HEK293T (cell line): ENCODE measurements at regions not wholly inside any gene's neighbourhood (a gene's known extent, or its start where the extent isn't known, plus 50 kb on each side); places are given as distances from the start of the nearest gene placed in this dataset.

Source experiments
- CTCF ChIA-PET: fragments of 350-600 bp; formaldehyde crosslinking; extraction: SDS; loops from one replicate; lab custom pipeline; 2021; ENCODE audit warnings: antibody characterized with exemption, inconsistent platforms; lab: Yijun Ruan, JAX
- POLR2A ChIA-PET: fragments of 350-600 bp; formaldehyde crosslinking; extraction: SDS; loops from one replicate; lab custom pipeline; 2020; ENCODE audit warnings: antibody characterized with exemption, inconsistent platforms; lab: Yijun Ruan, JAX
- DNase-seq: peaks from one replicate; pipeline ENCODE4 v3.0.0; 2012; ENCODE audit warnings: mixed read lengths; ENCODE audit errors: extremely low spot score
- ARNT ChIP-seq: fragments of 450-650 bp; IDR thresholded peaks from 2 replicates; pipeline ENCODE4 v1.6.1; 2017; ENCODE audit warnings: mild to moderate bottlenecking
- BHLHE40 ChIP-seq: fragments of 450-650 bp; IDR thresholded peaks from 2 replicates; pipeline ENCODE4 v1.6.1; 2016; ENCODE audit warnings: mild to moderate bottlenecking, moderate library complexity, borderline replicate concordance
- CTBP1 ChIP-seq: fragments of 450-650 bp; IDR thresholded peaks from 2 replicates; pipeline ENCODE4 v1.6.1; 2016; ENCODE audit warnings: borderline replicate concordance
- ELF4 ChIP-seq: fragments of 450-650 bp; IDR thresholded peaks from 2 replicates; pipeline ENCODE4 v1.6.1; 2017; ENCODE audit warnings: antibody characterized with exemption
- FOXA1 ChIP-seq: fragments of 450-650 bp; IDR thresholded peaks from 2 replicates; pipeline ENCODE4 v1.6.1; 2016; ENCODE audit warnings: mild to moderate bottlenecking
- FOXK2 ChIP-seq: fragments of 450-650 bp; IDR thresholded peaks from 2 replicates; pipeline ENCODE4 v1.6.1; 2016; ENCODE audit warnings: mild to moderate bottlenecking
- FOXM1 ChIP-seq: fragments of 450-650 bp; IDR thresholded peaks from 2 replicates; pipeline ENCODE4 v1.6.1; 2017; ENCODE audit warnings: mild to moderate bottlenecking, borderline replicate concordance
- HDGF ChIP-seq: fragments of 450-650 bp; IDR thresholded peaks from 2 replicates; pipeline ENCODE4 v1.6.1; 2017; ENCODE audit warnings: antibody characterized with exemption, borderline replicate concordance
- L3MBTL2 ChIP-seq: fragments of 450-650 bp; conservative IDR thresholded peaks from 2 replicates; pipeline ENCODE4 v1.6.1; 2016; ENCODE audit warnings: mild to moderate bottlenecking
- LEF1 ChIP-seq: fragments of 450-650 bp; IDR thresholded peaks from 2 replicates; pipeline ENCODE4 v1.6.1; 2017; ENCODE audit warnings: mild to moderate bottlenecking, borderline replicate concordance
- NFRKB ChIP-seq: fragments of 450-650 bp; IDR thresholded peaks from 2 replicates; pipeline ENCODE4 v1.6.1; 2016; ENCODE audit warnings: mild to moderate bottlenecking, moderate library complexity
- SP1 ChIP-seq: fragments of 450-650 bp; IDR thresholded peaks from 2 replicates; pipeline ENCODE4 v1.6.1; 2017
- SUZ12 ChIP-seq: fragments of 450-650 bp; IDR thresholded peaks from 2 replicates; pipeline ENCODE4 v1.6.1; 2016; ENCODE audit warnings: mild to moderate bottlenecking
- TARDBP ChIP-seq: fragments of 450-650 bp; IDR thresholded peaks from 2 replicates; pipeline ENCODE4 v1.6.1; 2016
- ZNF384 ChIP-seq: fragments of 450-650 bp; IDR thresholded peaks from 2 replicates; pipeline ENCODE4 v1.6.1; 2016
- TF ChIP-seq, protein P1 (sequence below): fragments of 450-650 bp; IDR thresholded peaks from 2 replicates; pipeline ENCODE4 v1.6.1; 2016

DNA sequence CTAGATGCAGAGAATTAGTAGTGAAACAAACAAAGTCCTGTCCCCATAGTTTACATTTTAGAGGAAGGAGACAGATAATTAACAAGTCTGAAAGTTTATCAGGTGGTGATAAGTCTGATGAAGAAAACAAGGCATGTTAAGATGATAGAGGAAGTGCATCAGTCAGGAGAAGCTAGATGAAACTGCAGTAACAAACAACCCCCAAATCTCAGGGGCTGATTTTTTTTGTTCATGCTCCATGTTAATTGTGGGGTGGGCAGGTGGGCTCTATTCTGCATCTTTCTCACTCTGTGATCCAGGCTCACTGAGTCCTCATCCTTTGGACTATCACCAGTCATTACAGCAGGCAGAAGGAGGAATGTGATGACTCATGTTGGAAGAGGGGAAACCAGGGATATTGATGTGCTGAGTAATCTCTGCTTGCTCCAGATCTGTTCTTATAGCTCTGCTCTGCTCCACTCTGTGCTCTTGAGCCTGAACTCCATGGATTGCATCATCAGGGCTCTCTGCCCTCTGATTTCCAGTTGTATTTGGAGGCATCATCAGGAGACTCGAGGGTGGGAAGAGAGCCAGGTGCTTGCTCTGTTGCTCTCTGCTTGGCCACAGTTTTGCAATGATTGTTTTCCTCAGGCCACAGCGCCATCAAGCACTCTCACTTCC, 166.9 kb downstream of the IER5 start:
- ChIA-PET CTCF (no interaction called here), POLR2A (no interaction called here)
- no peak for DNase-seq
- TF ChIP-seq TARDBP, result no peak
- no peak for TF ChIP-seq FOXK2
- TF ChIP-seq, protein P1, sequence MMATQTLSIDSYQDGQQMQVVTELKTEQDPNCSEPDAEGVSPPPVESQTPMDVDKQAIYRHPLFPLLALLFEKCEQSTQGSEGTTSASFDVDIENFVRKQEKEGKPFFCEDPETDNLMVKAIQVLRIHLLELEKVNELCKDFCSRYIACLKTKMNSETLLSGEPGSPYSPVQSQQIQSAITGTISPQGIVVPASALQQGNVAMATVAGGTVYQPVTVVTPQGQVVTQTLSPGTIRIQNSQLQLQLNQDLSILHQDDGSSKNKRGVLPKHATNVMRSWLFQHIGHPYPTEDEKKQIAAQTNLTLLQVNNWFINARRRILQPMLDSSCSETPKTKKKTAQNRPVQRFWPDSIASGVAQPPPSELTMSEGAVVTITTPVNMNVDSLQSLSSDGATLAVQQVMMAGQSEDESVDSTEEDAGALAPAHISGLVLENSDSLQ, result no peak
- TF ChIP-seq LEF1, result no peak
- TF ChIP-seq ARNT, result no peak
- TF ChIP-seq HDGF, result no peak
- TF ChIP-seq BHLHE40, result no peak
- TF ChIP-seq L3MBTL2, result no peak
- TF ChIP-seq FOXA1, result no peak
- TF ChIP-seq FOXM1, result no peak
- no peak for TF ChIP-seq SP1
- no peak for TF ChIP-seq ZNF384
- TF ChIP-seq ELF4, result no peak
- no peak for TF ChIP-seq SUZ12
- TF ChIP-seq CTBP1, result no peak
- no peak for TF ChIP-seq NFRKB

DNA sequence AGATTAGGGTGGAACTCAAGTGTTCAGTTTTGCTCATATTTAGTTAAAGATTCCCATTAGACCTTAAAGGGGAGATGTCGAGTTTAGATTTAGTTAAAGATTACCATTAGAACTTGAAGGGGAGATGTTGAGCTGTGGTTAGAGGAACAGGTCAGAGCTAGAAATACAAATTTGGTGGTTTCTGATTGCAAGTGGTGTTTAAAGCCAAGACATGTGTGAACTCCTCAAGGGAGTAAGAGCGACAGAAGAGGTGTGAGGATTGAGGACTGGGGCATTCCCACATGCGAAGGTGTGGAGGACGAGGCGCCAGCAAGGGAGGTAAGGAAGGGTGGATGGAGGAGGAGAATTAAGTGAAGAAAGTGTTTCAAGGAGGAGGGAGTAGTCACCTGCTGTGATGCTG, 168.6 kb downstream of the IER5 start:
- no peak for DNase-seq
- ChIA-PET CTCF (no interaction called here), POLR2A (no interaction called here)
- TF ChIP-seq SUZ12 (no peak), FOXM1 (no peak), TARDBP (no peak), L3MBTL2 (no peak), CTBP1 (no peak), ZNF384 (no peak), HDGF (no peak), FOXA1 (no peak), NFRKB (no peak), SP1 (no peak), FOXK2 (no peak), ELF4 (no peak), LEF1 (no peak), ARNT (no peak), BHLHE40 (no peak)

DNA sequence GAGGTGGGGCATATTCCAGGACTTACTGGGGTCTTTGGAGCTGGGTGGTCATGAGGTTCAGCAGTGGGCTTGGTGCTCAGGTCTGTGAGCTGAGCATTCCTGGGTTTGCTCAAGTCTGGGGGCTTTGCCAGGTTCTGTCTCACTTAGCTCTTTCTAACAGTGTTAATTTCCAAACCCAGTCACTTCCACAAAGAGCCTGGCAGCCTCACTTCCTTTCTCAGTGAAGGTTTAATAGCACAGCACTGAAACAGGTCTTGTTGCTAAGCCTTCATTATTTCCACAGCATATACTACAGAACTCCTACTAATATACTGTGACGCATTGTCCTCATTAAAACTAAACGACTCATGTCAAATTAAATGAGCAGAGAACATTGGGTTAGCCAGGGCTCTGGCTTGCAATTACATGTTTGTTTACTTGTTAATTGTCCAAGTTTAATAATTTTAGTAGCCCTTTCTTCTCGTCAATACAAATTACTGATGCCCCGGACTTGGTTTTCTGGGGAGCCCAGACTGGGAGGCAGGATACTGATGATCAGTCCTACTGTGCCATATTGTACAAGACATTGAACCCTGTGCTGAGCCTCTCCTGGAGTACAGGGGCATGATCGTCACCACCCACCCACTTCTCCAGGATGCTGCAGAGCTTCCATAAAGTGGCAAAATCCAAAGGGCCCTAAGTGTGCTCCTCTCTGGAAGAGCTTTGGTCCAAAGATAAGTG, 170.7 kb downstream of the IER5 start:
- POLR2A ChIA-PET, result no interaction called here
- CTCF ChIA-PET, result no interaction called here
- DNase-seq, result no peak
- TF ChIP-seq LEF1 (no peak), TARDBP (no peak), ZNF384 (no peak), ARNT (no peak), CTBP1 (no peak), ELF4 (no peak), FOXA1 (no peak), FOXK2 (no peak), SP1 (no peak), FOXM1 (no peak), L3MBTL2 (no peak)
- TF ChIP-seq, protein P1, result no peak

DNA sequence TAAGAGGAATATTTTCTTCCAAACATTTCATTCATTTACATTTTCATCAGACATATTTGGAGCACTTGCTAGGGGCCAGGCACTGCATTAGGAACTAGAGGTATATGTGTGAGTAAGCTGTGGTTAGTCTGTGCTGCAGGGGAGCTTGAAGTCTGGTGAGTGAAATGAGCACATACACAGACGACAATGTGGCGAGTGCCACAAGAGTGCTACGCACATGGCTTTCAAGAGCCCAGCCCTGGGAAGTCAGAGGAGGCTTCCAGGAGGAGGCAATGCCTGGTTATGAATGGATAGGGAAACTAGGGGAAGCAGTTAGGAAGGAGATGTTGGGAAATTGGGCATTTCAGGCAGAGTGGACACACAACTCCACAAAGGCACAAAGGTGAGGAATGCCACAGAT, 171.8 kb downstream of the IER5 start:
- ChIA-PET POLR2A (no interaction called here), CTCF (no interaction called here)

DNA sequence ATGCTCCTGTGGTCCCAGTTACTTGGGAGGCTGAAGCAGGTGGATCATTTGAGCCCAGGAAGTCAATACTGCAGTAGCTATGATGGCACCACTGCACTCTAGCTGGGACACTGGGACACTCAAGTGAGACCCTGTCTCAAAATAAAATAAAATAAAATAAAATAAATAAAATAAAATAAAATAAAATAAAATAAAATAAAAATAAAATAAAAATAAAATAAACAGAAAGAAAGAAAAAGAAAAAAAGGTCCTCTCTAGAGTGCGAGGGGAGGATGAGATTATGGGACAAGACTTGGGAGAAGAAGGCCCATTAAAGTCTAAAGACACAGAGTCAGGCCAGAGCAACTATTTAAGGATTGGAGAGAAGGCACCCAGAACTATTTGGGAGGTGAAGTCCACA, 172.5 kb downstream of the IER5 start:
- DNase-seq, result no peak
- ChIA-PET POLR2A (interaction anchor here (0.6 kb wide), 1 partner anchor 418 kb away, joined by 3 read pairs; no protein-coding TSS in a partner anchor), CTCF (no interaction called here)
- TF ChIP-seq ZNF384 (no peak), FOXK2 (no peak), NFRKB (no peak), BHLHE40 (no peak), ARNT (no peak), SUZ12 (no peak), FOXM1 (no peak), FOXA1 (no peak), L3MBTL2 (no peak), CTBP1 (no peak)
- TF ChIP-seq, protein P1, result no peak

More for the DNA sequence above, 171.8 kb downstream of the IER5 start:
- TF ChIP-seq FOXA1 (no peak), L3MBTL2 (no peak), SUZ12 (no peak), SP1 (no peak), FOXM1 (no peak), ELF4 (no peak), ZNF384 (no peak), TARDBP (no peak), FOXK2 (no peak), CTBP1 (no peak), LEF1 (no peak), HDGF (no peak), NFRKB (no peak), BHLHE40 (no peak), ARNT (no peak)
- TF ChIP-seq, protein P1, result no peak
- DNase-seq, result no peak
